IPS DF 6.9 (cell line): ENCODE measurements at regions not wholly inside any gene's neighbourhood (a gene's known extent, or its start where the extent isn't known, plus 50 kb on each side); places are given as distances from the start of the nearest gene placed in this dataset.
"Not testable (repeated sequence)": the region's sequence is repeated elsewhere in the genome, so short reads cannot be mapped to it uniquely, and the experiment has no call there.

ENCODE experiments used
- DNase-seq: peaks from one replicate; pipeline ENCODE4 v3.0.0-alpha.2; 2013; ENCODE audit warnings: low read depth, low spot score
- H3K27ac ChIP-seq: one replicate; pipeline ENCODE4 v1.5.1; 2013; ENCODE audit warnings: low read length, control low read depth
- H3K27me3 ChIP-seq: 2 replicates; pipeline ENCODE4 v1.6.1; 2013; ENCODE audit warnings: mild to moderate bottlenecking, low read length; ENCODE audit not compliant: control insufficient read depth, insufficient read depth
- H3K36me3 ChIP-seq: 2 replicates; pipeline ENCODE4 v1.6.1; 2013; ENCODE audit warnings: low read length; ENCODE audit not compliant: control insufficient read depth, insufficient read depth
- H3K4me1 ChIP-seq: 2 replicates; pipeline ENCODE4 v1.6.1; 2013; ENCODE audit warnings: low read length; ENCODE audit not compliant: control insufficient read depth, insufficient read depth
- H3K4me3 ChIP-seq: 2 replicates; pipeline ENCODE4 v1.5.1; 2013; ENCODE audit warnings: mild to moderate bottlenecking, low read length
- H3K9me3 ChIP-seq: 2 replicates; pipeline ENCODE4 v1.6.1; 2013; ENCODE audit warnings: low read length, inconsistent platforms; ENCODE audit not compliant: control insufficient read depth, insufficient read depth
- WGBS: extraction: QIAGEN DNeasy Blood & Tissue Kit; methylation state at CpG from one replicate; pipeline ENCODE4 v1.1.7; 2013; ENCODE audit warnings: mixed read lengths, missing lambda C conversion rate; ENCODE audit not compliant: insufficient read length, insufficient coverage; 5-methylcytosine and 5-hydroxymethylcytosine counted together

GRCh38 chr16:47817048-47817447 is 338.7 kb downstream of the ABCC12 start:
- Histone ChIP-seq H3K4me1 (no peaks in the 10 kb centered on the region), H3K27ac (no peak overlapping the region), H3K36me3 (no peaks in the 10 kb centered on the region), H3K27me3 (no peaks in the 10 kb centered on the region), H3K4me3 (no peak overlapping the region), H3K9me3 (no peaks in the 10 kb centered on the region)
- WGBS, result no CpG with 5 or more reads among the region's 4 CpGs
- no peak for DNase-seq

- no peaks in the 10 kb centered on the region for H3K9me3 ChIP-seq
- no peaks in the 10 kb centered on the region for H3K4me1 ChIP-seq
- no peak overlapping the region for H3K27ac ChIP-seq
- H3K4me3 ChIP-seq, result no peak overlapping the region
- H3K27me3 ChIP-seq, result no peaks in the 10 kb centered on the region
- DNase-seq, result no peak
- no peaks in the 10 kb centered on the region for H3K36me3 ChIP-seq
These were observed 339.3 kb downstream of the ABCC12 start for GRCh38 chr16:47816511-47816910.

GRCh38 chr16:47815655-47816054 is 340.1 kb downstream of the ABCC12 start:
- H3K4me1 ChIP-seq, result no peaks in the 10 kb centered on the region
- H3K27ac ChIP-seq, result no peak overlapping the region
- H3K9me3 ChIP-seq, result no peaks in the 10 kb centered on the region
- H3K36me3 ChIP-seq, result no peaks in the 10 kb centered on the region
- H3K4me3 ChIP-seq, result no peak overlapping the region
- no peak for DNase-seq
- no peaks in the 10 kb centered on the region for H3K27me3 ChIP-seq

GRCh38 chr16:47811758-47812157 is 344.0 kb downstream of the ABCC12 start:
- not testable (repeated sequence) for DNase-seq, H3K4me1 ChIP-seq, H3K9me3 ChIP-seq, H3K4me3 ChIP-seq, H3K36me3 ChIP-seq, H3K27me3 ChIP-seq, H3K27ac ChIP-seq
- no CpG with 5 or more reads among the region's 3 CpGs for WGBS

- Histone ChIP-seq H3K9me3 (no peaks in the 10 kb centered on the region), H3K27me3 (no peaks in the 10 kb centered on the region), H3K4me3 (no peak overlapping the region), H3K4me1 (no peaks in the 10 kb centered on the region), H3K27ac (no peak overlapping the region), H3K36me3 (no peaks in the 10 kb centered on the region)
- no peak for DNase-seq
- WGBS, result no CpG with 5 or more reads among the region's 10 CpGs
These were observed 345.2 kb downstream of the PHKB start for GRCh38 chr16:47806309-47806847.

GRCh38 chr16:47787696-47788095 is 326.6 kb downstream of the PHKB start:
- H3K27me3 ChIP-seq, result no peaks in the 10 kb centered on the region
- no CpG with 5 or more reads among the region's 3 CpGs for WGBS

GRCh38 chr16:47781673-47782072 is 320.5 kb downstream of the PHKB start:
- H3K36me3 ChIP-seq, result no peaks in the 10 kb centered on the region
- H3K4me1 ChIP-seq, result peaks cover 3% of the 10 kb centered on the region; the same call in 1 of the 2 replicates
- no peaks in the 10 kb centered on the region for H3K9me3 ChIP-seq
- no peak overlapping the region for H3K27ac ChIP-seq
- no peaks in the 10 kb centered on the region for H3K27me3 ChIP-seq
- no CpG with 5 or more reads among the region's 5 CpGs for WGBS
- DNase-seq, result no peak
- H3K4me3 ChIP-seq, result no peak overlapping the region

More at GRCh38 chr16:47787696-47788095, 326.6 kb downstream of the PHKB start:
- Histone ChIP-seq H3K9me3 (peaks cover 3% of the 10 kb centered on the region; the same call in 1 of the 2 replicates), H3K4me3 (no peak overlapping the region), H3K4me1 (no peaks in the 10 kb centered on the region), H3K36me3 (no peaks in the 10 kb centered on the region), H3K27ac (no peak overlapping the region)
- DNase-seq, result no peak

- no peak for DNase-seq
- H3K9me3 ChIP-seq, result no peaks in the 10 kb centered on the region
- H3K4me3 ChIP-seq, result no peak overlapping the region
- H3K27me3 ChIP-seq, result no peaks in the 10 kb centered on the region
- no CpG with 5 or more reads among the region's 8 CpGs for WGBS
- H3K4me1 ChIP-seq, result peaks cover 3% of the 10 kb centered on the region; the same call in 1 of the 2 replicates
- no peaks in the 10 kb centered on the region for H3K36me3 ChIP-seq
- no peak overlapping the region for H3K27ac ChIP-seq
These were observed 319.2 kb downstream of the PHKB start for GRCh38 chr16:47780213-47780875.

- no peak for DNase-seq
- no peak overlapping the region for H3K4me3 ChIP-seq
- H3K27me3 ChIP-seq, result no peaks in the 10 kb centered on the region
- H3K4me1 ChIP-seq, result peaks cover 3% of the 10 kb centered on the region; the same call in 1 of the 2 replicates
- WGBS, result no CpG with 5 or more reads among the region's 7 CpGs
- H3K27ac ChIP-seq, result no peak overlapping the region
- H3K36me3 ChIP-seq, result no peaks in the 10 kb centered on the region
- no peaks in the 10 kb centered on the region for H3K9me3 ChIP-seq
These were observed 318.3 kb downstream of the PHKB start for GRCh38 chr16:47779201-47780016.

GRCh38 chr16:47778106-47778801 is 317.1 kb downstream of the PHKB start:
- H3K27me3 ChIP-seq, result no peaks in the 10 kb centered on the region

More at GRCh38 chr16:47778106-47778801, 317.1 kb downstream of the PHKB start:
- Histone ChIP-seq H3K9me3 (no peaks in the 10 kb centered on the region), H3K4me1 (peaks cover 3% of the 10 kb centered on the region; the same call in 1 of the 2 replicates), H3K4me3 (no peak overlapping the region), H3K36me3 (no peaks in the 10 kb centered on the region), H3K27ac (no peak overlapping the region)
- DNase-seq, result no peak
- no CpG with 5 or more reads among the region's 6 CpGs for WGBS
